Right lobe of liver (tissue), 6 donors: ENCODE measurements at regions not wholly inside any gene's neighbourhood (a gene's known extent, or its start where the extent isn't known, plus 50 kb on each side); places are given as distances from the start of the nearest gene placed in this dataset.

Source experiments
- ATAC-seq, 4 donors: fragments of 200-7000 bp; cut with Tn5 transposase; one replicate each; pipeline ENCODE4 v1.9.1; 2020; ENCODE audit warnings: mild to moderate bottlenecking in 4 of 4, moderate library complexity in 4 of 4
- DNase-seq, 3 donors: peaks; one replicate each; pipeline ENCODE4 v3.0.0-alpha.2; 2020
- H3K27ac ChIP-seq, 3 donors: fragments of 200-600 bp; one replicate each; pipeline ENCODE4 v1.8.0; 2022
- H3K27me3 ChIP-seq, 2 donors: fragments of 200-600 bp; one replicate each; pipeline ENCODE4 v1.8.0; 2022
- H3K36me3 ChIP-seq, 4 donors: fragments of 200-600 bp; sonication (generic) in 1 of 4; one replicate each; pipeline versions ENCODE4 v1.5.1 to v1.8.0; 2017 to 2022; ENCODE audit warnings: control low read depth in 1 of 4
- H3K4me1 ChIP-seq, 4 donors: fragments of 200-600 bp; sonication (generic) in 1 of 4; one replicate each; pipeline versions ENCODE4 v1.5.1 to v1.8.0; 2017 to 2022; ENCODE audit warnings: control low read depth in 1 of 4
- H3K4me3 ChIP-seq, 3 donors: fragments of 200-600 bp; one replicate each; pipeline ENCODE4 v1.8.0; 2022
- H3K9me3 ChIP-seq, 4 donors: fragments of 200-600 bp; sonication (generic) in 1 of 4; one replicate each; pipeline versions ENCODE4 v1.5.1 to v1.8.0; 2017 to 2022; ENCODE audit warnings: control low read depth in 1 of 4
- POLR2A ChIP-seq: fragments of 450-650 bp; IDR thresholded peaks from one replicate; pipeline ENCODE4 v1.6.1; 2017; ENCODE audit warnings: antibody characterized with exemption, mild to moderate bottlenecking
- WGBS: methylation state at CpG from one replicate; pipeline ENCODE4 v1.1.6; 2018; ENCODE audit warnings: low coverage, low lambda C conversion rate; ENCODE audit not compliant: insufficient coverage; ENCODE audit errors: missing lambda C conversion rate; 5-methylcytosine and 5-hydroxymethylcytosine counted together
- intact Hi-C, 2 donors: fragments of 100-400 bp; cut with DNase I; formaldehyde crosslinking; loops; one replicate each; pipeline versions ENCODE4 v1.11.2 to v1.14.1; 2022
- TF ChIP-seq, protein P1 (sequence below), 4 donors: fragments of 200-600 bp in 3 of 4; fragments of 450-650 bp in 1 of 4; IDR thresholded peaks; one replicate each; pipeline versions ENCODE4 v1.5.1 to v1.8.0; 2016 to 2022; ENCODE audit warnings: antibody characterized with exemption in 4 of 4, mild to moderate bottlenecking in 2 of 4
- donor health status: DM: no; HTN: yes; CAD: no.
- donor health status: DM: no; HTN: no; CAD: no.
- donor health status: DM: no; HTN: no; CAD: no.
- donor health status: DM: no; HTN: yes; CAD: no.
- donor health status: DM: no; HTN: yes; CAD: no.

DNA sequence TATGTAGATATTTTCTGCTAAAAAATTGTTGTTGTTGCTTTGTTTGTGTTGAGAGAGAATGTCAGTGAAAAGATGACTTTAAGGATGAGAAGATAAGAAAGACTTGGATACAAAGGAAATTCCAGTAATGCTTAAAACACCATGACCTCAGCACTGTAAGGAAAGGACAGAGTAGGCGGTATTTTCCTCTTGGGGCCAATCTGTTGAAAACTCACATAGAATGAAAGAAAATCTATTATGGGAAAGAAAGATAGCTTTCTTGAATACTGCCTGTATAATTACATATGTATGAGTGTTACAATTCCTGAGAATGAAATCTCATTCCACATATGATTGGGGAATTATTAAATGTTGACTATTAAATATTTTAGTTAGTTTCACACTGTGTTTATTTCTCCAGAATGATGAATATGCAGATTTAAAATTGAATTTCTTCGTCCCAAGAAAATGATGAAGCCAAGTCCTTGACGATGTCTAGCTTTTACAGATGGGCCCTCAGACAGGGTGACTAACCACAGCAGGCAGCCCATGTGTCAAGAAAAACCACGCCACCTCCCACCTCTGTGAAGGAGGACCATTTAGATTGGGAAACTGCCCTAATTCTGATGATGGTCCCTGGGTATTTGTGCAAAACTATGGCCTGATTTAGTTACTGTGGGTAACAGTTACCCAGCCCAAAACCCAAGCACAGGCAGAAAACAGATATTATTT lies 49.7 kb upstream of the LMO4 start:
- 44% methylated on average over 4 of the region's 4 CpGs for WGBS
- Histone ChIP-seq H3K4me1 (no peaks in the 10 kb centered on the region), H3K27me3 (no peaks in the 10 kb centered on the region), H3K36me3 (no peaks in the 10 kb centered on the region), H3K27ac (no peak overlapping the region), H3K4me3 (no peak overlapping the region), H3K9me3 (no peaks in the 10 kb centered on the region)
- TF ChIP-seq, protein P1, sequence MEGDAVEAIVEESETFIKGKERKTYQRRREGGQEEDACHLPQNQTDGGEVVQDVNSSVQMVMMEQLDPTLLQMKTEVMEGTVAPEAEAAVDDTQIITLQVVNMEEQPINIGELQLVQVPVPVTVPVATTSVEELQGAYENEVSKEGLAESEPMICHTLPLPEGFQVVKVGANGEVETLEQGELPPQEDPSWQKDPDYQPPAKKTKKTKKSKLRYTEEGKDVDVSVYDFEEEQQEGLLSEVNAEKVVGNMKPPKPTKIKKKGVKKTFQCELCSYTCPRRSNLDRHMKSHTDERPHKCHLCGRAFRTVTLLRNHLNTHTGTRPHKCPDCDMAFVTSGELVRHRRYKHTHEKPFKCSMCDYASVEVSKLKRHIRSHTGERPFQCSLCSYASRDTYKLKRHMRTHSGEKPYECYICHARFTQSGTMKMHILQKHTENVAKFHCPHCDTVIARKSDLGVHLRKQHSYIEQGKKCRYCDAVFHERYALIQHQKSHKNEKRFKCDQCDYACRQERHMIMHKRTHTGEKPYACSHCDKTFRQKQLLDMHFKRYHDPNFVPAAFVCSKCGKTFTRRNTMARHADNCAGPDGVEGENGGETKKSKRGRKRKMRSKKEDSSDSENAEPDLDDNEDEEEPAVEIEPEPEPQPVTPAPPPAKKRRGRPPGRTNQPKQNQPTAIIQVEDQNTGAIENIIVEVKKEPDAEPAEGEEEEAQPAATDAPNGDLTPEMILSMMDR (IDR thresholded peaks at IDR 0.05): no peak
- TF ChIP-seq POLR2A: no peak
- no peak for ATAC-seq
- no peak for DNase-seq
- intact Hi-C loops: no loop called here
